HG03457 (cell line): ENCODE measurements at regions not wholly inside any gene's neighbourhood (a gene's known extent, or its start where the extent isn't known, plus 50 kb on each side); places are given as distances from the start of the nearest gene placed in this dataset.

Source experiments
- ATAC-seq: cut with Tn5 transposase; IDR thresholded peaks from one replicate; pipeline ENCODE4 v1.9.1; 2021; ENCODE audit warnings: moderate number of reproducible peaks; ENCODE audit not compliant: unreplicated experiment

GRCh38 chr13:97559981-97560380, 126.0 kb downstream of the RAP2A start:
- no peak for ATAC-seq

GRCh38 chr13:97561182-97561581, 127.2 kb downstream of the RAP2A start:
- no peak for ATAC-seq

GRCh38 chr13:97562962-97563361, 129.0 kb downstream of the RAP2A start:
- no peak for ATAC-seq

- no peak for ATAC-seq
These were observed 131.0 kb downstream of the RAP2A start for GRCh38 chr13:97564956-97565355.

GRCh38 chr13:97565906-97566305, 131.9 kb downstream of the RAP2A start:
- no peak for ATAC-seq

- ATAC-seq: no peak
These were observed 132.9 kb downstream of the RAP2A start for GRCh38 chr13:97566907-97567306.

- peak; percentile 90 for ATAC-seq
These were observed 133.7 kb downstream of the RAP2A start for GRCh38 chr13:97567510-97568243.

- ATAC-seq: no peak
These were observed 134.9 kb downstream of the RAP2A start for GRCh38 chr13:97568850-97569249.

GRCh38 chr13:97569841-97570240, 135.9 kb downstream of the RAP2A start:
- ATAC-seq: no peak

GRCh38 chr13:97570442-97570841, 136.5 kb downstream of the RAP2A start:
- no peak for ATAC-seq

GRCh38 chr13:97573011-97573410, 139.0 kb downstream of the RAP2A start:
- no peak for ATAC-seq

GRCh38 chr13:97574926-97575325, 141.0 kb downstream of the RAP2A start:
- no peak for ATAC-seq

GRCh38 chr13:97577026-97577425, 143.1 kb downstream of the RAP2A start:
- ATAC-seq: no peak

- ATAC-seq: no peak
These were observed 148.2 kb downstream of the RAP2A start for GRCh38 chr13:97582170-97582569.

GRCh38 chr13:97583907-97584497, 150.0 kb downstream of the RAP2A start:
- ATAC-seq: no peak

- ATAC-seq: no peak
These were observed 153.0 kb downstream of the RAP2A start for GRCh38 chr13:97586941-97587340.

GRCh38 chr13:97588993-97589392, 155.0 kb downstream of the RAP2A start:
- no peak for ATAC-seq

- no peak for ATAC-seq
These were observed 166.6 kb downstream of the RAP2A start for GRCh38 chr13:97600458-97601075.

- ATAC-seq: no peak
These were observed 181.3 kb downstream of the RAP2A start for GRCh38 chr13:97615266-97615665.

- no peak for ATAC-seq
These were observed 182.4 kb downstream of the RAP2A start for GRCh38 chr13:97616385-97616784.

- no peak for ATAC-seq
These were observed 187.1 kb downstream of the RAP2A start for GRCh38 chr13:97621025-97621424.

- ATAC-seq: no peak
These were observed 187.7 kb downstream of the RAP2A start for GRCh38 chr13:97621631-97622030.
